Mucosa of rectum (tissue), 2 donors: ENCODE measurements at regions not wholly inside any gene's neighbourhood (a gene's known extent, or its start where the extent isn't known, plus 50 kb on each side); places are given as distances from the start of the nearest gene placed in this dataset.

Experiments used
- H3K27ac ChIP-seq, 2 donors: one replicate each; pipeline ENCODE4 v1.7.0; 2013; ENCODE audit warnings: inconsistent platforms in 2 of 2, low read depth in 2 of 2, low read length in 2 of 2
- H3K27me3 ChIP-seq, 2 donors: one replicate each; pipeline ENCODE4 v1.7.0; 2013; ENCODE audit warnings: low read length in 2 of 2; ENCODE audit not compliant: control insufficient read depth in 2 of 2, insufficient read depth in 2 of 2
- H3K36me3 ChIP-seq, 2 donors: one replicate each; pipeline ENCODE4 v1.7.0; 2013; ENCODE audit warnings: low read length in 2 of 2; ENCODE audit not compliant: control insufficient read depth in 2 of 2, insufficient read depth in 2 of 2
- H3K4me1 ChIP-seq, 2 donors: one replicate each; pipeline ENCODE4 v1.7.0; 2013; ENCODE audit warnings: low read length in 2 of 2, mild to moderate bottlenecking in 1 of 2; ENCODE audit not compliant: control insufficient read depth in 2 of 2, insufficient read depth in 2 of 2
- H3K4me3 ChIP-seq, 2 donors: one replicate each; pipeline ENCODE4 v1.7.0; 2013; ENCODE audit warnings: low read length in 2 of 2
- H3K9ac ChIP-seq, 2 donors: one replicate each; pipeline ENCODE4 v1.7.0; 2013; ENCODE audit warnings: low read length in 2 of 2, low read depth in 1 of 2, mild to moderate bottlenecking in 1 of 2
- H3K9me3 ChIP-seq, 2 donors: one replicate each; pipeline ENCODE4 v1.7.0; 2013; ENCODE audit warnings: low read length in 2 of 2; ENCODE audit not compliant: control insufficient read depth in 2 of 2
- donor health status: healthy.
- donor health status: Normal muscosa, but diverticular disease.

- Histone ChIP-seq H3K9me3 (no peaks in the 10 kb centered on the region), H3K9ac (no peak overlapping the region), H3K27ac (no peak overlapping the region), H3K27me3 (no peaks in the 10 kb centered on the region), H3K4me1 (no peaks in the 10 kb centered on the region), H3K4me3 (no peak overlapping the region), H3K36me3 (no peaks in the 10 kb centered on the region)
Measured at GRCh38 chr2:11987151-11987550, 240.7 kb downstream of the LPIN1 start.

- no peak overlapping the region for H3K4me3 ChIP-seq
- no peak overlapping the region for H3K27ac ChIP-seq
- no peak overlapping the region for H3K9ac ChIP-seq
- no peaks in the 10 kb centered on the region for H3K9me3 ChIP-seq
- no peaks in the 10 kb centered on the region for H3K36me3 ChIP-seq
- no peaks in the 10 kb centered on the region for H3K27me3 ChIP-seq
- no peaks in the 10 kb centered on the region for H3K4me1 ChIP-seq
Measured at GRCh38 chr2:11988691-11989353, 242.4 kb downstream of the LPIN1 start.

GRCh38 chr2:11989354-11989703, 242.9 kb downstream of the LPIN1 start:
- H3K27me3 ChIP-seq, result no peaks in the 10 kb centered on the region
- H3K9me3 ChIP-seq, result no peaks in the 10 kb centered on the region
- H3K4me1 ChIP-seq, result no peaks in the 10 kb centered on the region
- H3K36me3 ChIP-seq, result no peaks in the 10 kb centered on the region
- no peak overlapping the region for H3K4me3 ChIP-seq
- H3K9ac ChIP-seq, result no peak overlapping the region
- H3K27ac ChIP-seq, result no peak overlapping the region

- no peaks in the 10 kb centered on the region for H3K9me3 ChIP-seq
- H3K36me3 ChIP-seq, result no peaks in the 10 kb centered on the region
- H3K4me3 ChIP-seq, result no peak overlapping the region
- H3K27ac ChIP-seq, result no peak overlapping the region
- no peaks in the 10 kb centered on the region for H3K27me3 ChIP-seq
- no peak overlapping the region for H3K9ac ChIP-seq
- no peaks in the 10 kb centered on the region for H3K4me1 ChIP-seq
Measured at GRCh38 chr2:11990576-11990975, 244.1 kb downstream of the LPIN1 start.

GRCh38 chr2:11993749-11994148, 247.3 kb downstream of the LPIN1 start:
- Histone ChIP-seq H3K36me3 (no peaks in the 10 kb centered on the region), H3K9ac (no peak overlapping the region), H3K27me3 (no peaks in the 10 kb centered on the region), H3K27ac (no peak overlapping the region), H3K4me3 (no peak overlapping the region), H3K4me1 (no peaks in the 10 kb centered on the region), H3K9me3 (no peaks in the 10 kb centered on the region)

GRCh38 chr2:11995456-11995855, 249.0 kb downstream of the LPIN1 start:
- no peak overlapping the region for H3K4me3 ChIP-seq
- H3K27ac ChIP-seq, result no peak overlapping the region
- H3K36me3 ChIP-seq, result no peaks in the 10 kb centered on the region
- H3K27me3 ChIP-seq, result no peaks in the 10 kb centered on the region
- H3K4me1 ChIP-seq, result no peaks in the 10 kb centered on the region
- no peak overlapping the region for H3K9ac ChIP-seq
- no peaks in the 10 kb centered on the region for H3K9me3 ChIP-seq

GRCh38 chr2:11996618-11997017, 250.2 kb downstream of the LPIN1 start:
- H3K36me3 ChIP-seq, result no peaks in the 10 kb centered on the region
- no peaks in the 10 kb centered on the region for H3K4me1 ChIP-seq
- H3K9me3 ChIP-seq, result no peaks in the 10 kb centered on the region
- no peak overlapping the region for H3K27ac ChIP-seq
- no peaks in the 10 kb centered on the region for H3K27me3 ChIP-seq
- no peak overlapping the region for H3K4me3 ChIP-seq
- H3K9ac ChIP-seq, result no peak overlapping the region

GRCh38 chr2:11997142-11997541, 250.7 kb downstream of the LPIN1 start:
- H3K4me1 ChIP-seq, result no peaks in the 10 kb centered on the region
- H3K9me3 ChIP-seq, result no peaks in the 10 kb centered on the region
- H3K36me3 ChIP-seq, result no peaks in the 10 kb centered on the region
- no peak overlapping the region for H3K9ac ChIP-seq
- no peak overlapping the region for H3K27ac ChIP-seq
- no peak overlapping the region for H3K4me3 ChIP-seq
- no peaks in the 10 kb centered on the region for H3K27me3 ChIP-seq

- H3K36me3 ChIP-seq, result no peaks in the 10 kb centered on the region
- no peaks in the 10 kb centered on the region for H3K4me1 ChIP-seq
- no peak overlapping the region for H3K9ac ChIP-seq
- no peak overlapping the region for H3K27ac ChIP-seq
- no peak overlapping the region for H3K4me3 ChIP-seq
- no peaks in the 10 kb centered on the region for H3K9me3 ChIP-seq
- H3K27me3 ChIP-seq, result no peaks in the 10 kb centered on the region
Measured at GRCh38 chr2:11998218-11998617, 251.8 kb downstream of the LPIN1 start.

GRCh38 chr2:11998626-11999378, 252.4 kb downstream of the LPIN1 start:
- Histone ChIP-seq H3K9ac (no peak overlapping the region), H3K27ac (no peak overlapping the region), H3K27me3 (no peaks in the 10 kb centered on the region), H3K36me3 (no peaks in the 10 kb centered on the region), H3K9me3 (no peaks in the 10 kb centered on the region), H3K4me3 (no peak overlapping the region), H3K4me1 (no peaks in the 10 kb centered on the region)
